Astrocyte (in vitro differentiated cells and primary cell): ENCODE measurements at regions not wholly inside any gene's neighbourhood (a gene's known extent, or its start where the extent isn't known, plus 50 kb on each side); places are given as distances from the start of the nearest gene placed in this dataset.

Source experiments
- EZH2 ChIP-seq: IDR thresholded peaks from 2 replicates; pipeline ENCODE4 v1.6.1; 2012; ENCODE audit warnings: mild to moderate bottlenecking, low read length, inconsistent platforms; ENCODE audit not compliant: insufficient read depth
- TF ChIP-seq, protein P1 (sequence below): IDR thresholded peaks from 2 replicates; pipeline ENCODE4 v1.5.1; 2011; ENCODE audit warnings: low read depth, mild to moderate bottlenecking, inconsistent platforms, low read length, moderate library complexity; ENCODE audit not compliant: insufficient read depth

DNA sequence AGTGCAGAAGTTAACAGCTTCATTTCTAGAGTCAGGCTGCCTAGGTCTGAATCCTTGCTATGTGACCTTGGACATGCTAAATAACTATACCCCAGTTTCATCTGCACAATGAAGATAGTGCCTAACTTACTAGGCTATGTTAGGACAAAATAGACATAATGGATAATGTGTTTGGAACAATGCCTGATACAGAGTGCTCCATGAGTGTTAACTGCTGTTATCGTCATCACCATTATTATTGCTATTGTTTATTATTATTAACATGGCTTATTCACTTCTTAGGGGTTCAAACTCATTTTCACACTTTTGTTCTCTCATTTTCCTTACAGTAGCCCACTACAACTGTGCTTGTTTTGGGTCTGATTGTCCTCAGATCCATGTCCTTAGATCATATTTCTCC is 467.7 kb downstream of the SH2D1A start:
- no peak for TF ChIP-seq EZH2
- TF ChIP-seq, protein P1, sequence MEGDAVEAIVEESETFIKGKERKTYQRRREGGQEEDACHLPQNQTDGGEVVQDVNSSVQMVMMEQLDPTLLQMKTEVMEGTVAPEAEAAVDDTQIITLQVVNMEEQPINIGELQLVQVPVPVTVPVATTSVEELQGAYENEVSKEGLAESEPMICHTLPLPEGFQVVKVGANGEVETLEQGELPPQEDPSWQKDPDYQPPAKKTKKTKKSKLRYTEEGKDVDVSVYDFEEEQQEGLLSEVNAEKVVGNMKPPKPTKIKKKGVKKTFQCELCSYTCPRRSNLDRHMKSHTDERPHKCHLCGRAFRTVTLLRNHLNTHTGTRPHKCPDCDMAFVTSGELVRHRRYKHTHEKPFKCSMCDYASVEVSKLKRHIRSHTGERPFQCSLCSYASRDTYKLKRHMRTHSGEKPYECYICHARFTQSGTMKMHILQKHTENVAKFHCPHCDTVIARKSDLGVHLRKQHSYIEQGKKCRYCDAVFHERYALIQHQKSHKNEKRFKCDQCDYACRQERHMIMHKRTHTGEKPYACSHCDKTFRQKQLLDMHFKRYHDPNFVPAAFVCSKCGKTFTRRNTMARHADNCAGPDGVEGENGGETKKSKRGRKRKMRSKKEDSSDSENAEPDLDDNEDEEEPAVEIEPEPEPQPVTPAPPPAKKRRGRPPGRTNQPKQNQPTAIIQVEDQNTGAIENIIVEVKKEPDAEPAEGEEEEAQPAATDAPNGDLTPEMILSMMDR: no peak
